ENCODE measurements at regions not wholly inside any gene's neighbourhood (a gene's known extent, or its start where the extent isn't known, plus 50 kb on each side); places are given as distances from the start of the nearest gene placed in this dataset.

- TF ChIP-seq NANOG (IDR thresholded peaks at IDR 0.05; ENCODE audit: borderline replicate concordance) (no peak), ZNF462 (CRISPR knock-in tag; IDR thresholded peaks at IDR 0.05) (no peak), POLR2AphosphoS5 (IDR thresholded peaks at IDR 0.05; ENCODE audit: low read depth) (no peak)
Measured at GRCh38 chr15:100730129-100730528, 127.7 kb downstream of the ASB7 start (continued).

GRCh38 chr15:100730655-100731266 is 128.4 kb downstream of the ASB7 start:
- Mint-ChIP-seq H3K4me3 (no peak overlapping the region), H3K27me3 (ENCODE audit: insufficient read depth, low read depth, poor library complexity) (peaks cover 4% of the 10 kb centered on the region), H3K4me1 (peaks cover 7% of the 10 kb centered on the region), H3K27ac (no peak overlapping the region), H3K36me3 (ENCODE audit: low read depth) (no peaks in the 10 kb centered on the region; the same call in 2 of the 3 replicates), H3K9me3 (no peaks in the 10 kb centered on the region)
- Histone ChIP-seq H3K36me3 (ENCODE audit: insufficient read depth) (no peaks in the 10 kb centered on the region), H3F3A (replicated peaks; ENCODE audit: low read depth) (no peaks in the 10 kb centered on the region), H3K27me3 (ENCODE audit: insufficient read depth) (no peaks in the 10 kb centered on the region), H3K4me2 (no peak overlapping the region), H3K79me2 (replicated peaks; ENCODE audit: insufficient read depth) (no peaks in the 10 kb centered on the region), H3K4me3 (no peak overlapping the region), H3K27ac (ENCODE audit: low read depth) (no peak overlapping the region), H3K4me1 (ENCODE audit: insufficient read depth) (0 out of 2 replicates have a peak, but pooled peaks cover 7% of the 10 kb centered on the region), H3K9me2 (ENCODE audit: insufficient read depth) (peaks cover 14% of the 10 kb centered on the region; the same call in 1 of the 2 replicates), H4K20me1 (replicated peaks; ENCODE audit: insufficient read depth) (no peaks in the 10 kb centered on the region), H2AFZ (no peak overlapping the region)
- DNase-seq (ENCODE audit: low spot score) (no peak), ATAC-seq (no peak)
- no peak for TF ChIP-seq EZH2 (IDR thresholded peaks at IDR 0.05; ENCODE audit: low read depth, unreplicated experiment)
- no peak for TF ChIP-seq JUNB (IDR thresholded peaks at IDR 0.05; ENCODE audit: unreplicated experiment)
- TF ChIP-seq EZH2phosphoT487 (IDR thresholded peaks at IDR 0.05; ENCODE audit: unreplicated experiment) = no peak
- no peak for TF ChIP-seq STAT1 (IDR thresholded peaks at IDR 0.05; ENCODE audit: unreplicated experiment)
- no peak for TF ChIP-seq CTCF (conservative IDR thresholded peaks at IDR 0.05; ENCODE audit: low read depth in 2 of 2)
- no peak for TF ChIP-seq NANOG (IDR thresholded peaks at IDR 0.05; ENCODE audit: borderline replicate concordance)
- TF ChIP-seq CREB1 (CRISPR knock-in tag; IDR thresholded peaks at IDR 0.05; ENCODE audit: low read depth) = no peak
- TF ChIP-seq ZNF331 (CRISPR knock-in tag; IDR thresholded peaks at IDR 0.05; ENCODE audit: low read depth) = no peak

Data from GM23338 (cell line).